ENCODE measurements at regions not wholly inside any gene's neighbourhood (a gene's known extent, or its start where the extent isn't known, plus 50 kb on each side); places are given as distances from the start of the nearest gene placed in this dataset.

DNA sequence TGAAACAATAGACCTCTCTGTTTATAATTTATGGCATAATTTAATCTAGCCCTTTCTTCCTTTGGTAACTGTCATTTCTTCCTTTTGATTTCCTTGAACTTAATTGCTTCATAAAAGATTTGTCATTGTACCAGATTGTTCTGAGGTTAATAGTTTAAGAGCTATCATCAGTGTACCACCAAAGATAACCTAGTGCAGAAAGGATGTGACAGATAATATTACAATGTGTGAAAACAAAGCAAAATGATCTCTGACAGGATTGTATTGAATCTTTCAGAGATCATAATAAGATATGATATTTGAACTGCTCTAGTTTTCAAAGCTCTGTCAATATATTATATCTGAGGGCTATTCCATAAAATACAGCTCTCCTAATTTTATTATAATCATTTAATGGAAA lies 132.1 kb upstream of the PTCHD4 start:
- DNase-seq (ENCODE audit: low read depth): no peak

DNA sequence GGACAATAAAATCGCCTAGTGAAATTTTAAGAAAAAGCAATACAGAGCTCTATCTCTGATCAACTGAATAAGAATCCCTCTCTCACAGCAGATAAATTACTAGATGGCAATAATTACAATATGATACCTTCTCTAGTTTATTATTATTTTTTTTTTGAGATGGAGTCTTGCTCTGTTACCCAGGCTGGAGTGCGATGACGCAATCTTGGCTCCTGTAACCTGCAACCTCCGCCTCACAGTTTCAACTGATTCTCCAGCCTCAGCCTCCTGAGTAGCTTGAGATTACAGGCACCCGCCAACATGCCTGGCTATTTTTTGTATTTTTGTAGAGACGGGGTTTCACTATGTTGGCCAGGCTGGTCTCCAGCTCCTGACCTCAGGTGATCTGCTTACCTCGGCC lies 129.3 kb upstream of the PTCHD4 start:
- no peak for DNase-seq (ENCODE audit: low read depth)

DNA sequence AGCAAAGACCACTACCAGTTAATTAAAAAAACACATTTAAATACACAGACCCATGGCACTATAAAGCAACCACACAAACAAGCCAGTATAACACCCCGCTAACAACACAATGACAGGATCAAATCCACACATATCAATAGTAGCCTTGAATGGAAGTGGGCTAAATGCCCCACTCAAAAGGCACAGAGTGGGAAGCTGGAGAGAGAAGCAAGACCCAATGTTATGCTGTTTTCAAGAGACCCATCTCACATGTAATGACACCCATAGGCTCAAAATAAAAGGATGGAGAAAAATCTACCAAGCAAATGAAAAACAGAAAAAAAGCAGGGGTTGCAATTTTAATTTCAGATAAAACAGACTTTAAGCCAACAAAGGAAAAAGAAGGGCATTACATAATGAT lies 125.4 kb upstream of the PTCHD4 start:
- DNase-seq (ENCODE audit: low read depth): no peak

DNA sequence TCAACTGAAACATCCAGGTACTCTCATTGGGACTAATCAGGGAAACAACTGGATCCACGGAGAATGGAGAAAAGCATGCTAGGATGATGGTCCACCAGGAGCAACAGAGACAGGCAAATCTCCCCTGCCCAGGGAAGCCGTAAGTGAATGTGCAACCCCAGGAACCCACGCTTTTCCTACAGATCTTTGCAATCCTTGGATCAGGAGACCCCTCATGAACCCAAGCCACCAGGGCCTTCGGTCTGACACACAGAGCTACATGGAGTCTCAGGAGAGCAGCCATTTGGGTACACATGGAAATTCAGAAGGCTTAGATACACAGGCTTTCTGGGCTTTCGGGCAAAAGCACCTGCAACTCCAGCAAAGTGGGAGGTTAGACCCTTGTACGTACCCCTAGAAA lies 122.1 kb upstream of the PTCHD4 start:
- no peak for DNase-seq (ENCODE audit: low read depth)

DNA sequence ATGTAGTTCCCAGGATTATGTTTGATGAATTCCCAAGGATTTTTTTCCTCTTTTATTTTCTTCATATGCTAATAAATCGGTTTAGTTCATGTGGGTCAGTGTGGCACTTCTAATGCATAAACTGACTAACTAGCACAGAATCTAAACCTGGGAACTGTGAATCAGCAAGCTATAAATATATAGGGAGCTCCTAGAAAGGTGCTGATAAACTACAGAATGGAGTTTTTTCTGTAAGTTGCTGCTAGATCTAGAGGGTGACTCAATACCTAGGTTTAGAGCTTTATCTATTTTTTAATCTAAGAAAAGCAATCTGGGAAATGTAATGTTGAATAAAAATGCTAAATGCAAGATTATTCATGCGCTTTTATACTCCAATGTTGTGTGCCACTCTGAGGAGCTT lies 118.8 kb upstream of the PTCHD4 start:
- no peak for DNase-seq (ENCODE audit: low read depth)

DNA sequence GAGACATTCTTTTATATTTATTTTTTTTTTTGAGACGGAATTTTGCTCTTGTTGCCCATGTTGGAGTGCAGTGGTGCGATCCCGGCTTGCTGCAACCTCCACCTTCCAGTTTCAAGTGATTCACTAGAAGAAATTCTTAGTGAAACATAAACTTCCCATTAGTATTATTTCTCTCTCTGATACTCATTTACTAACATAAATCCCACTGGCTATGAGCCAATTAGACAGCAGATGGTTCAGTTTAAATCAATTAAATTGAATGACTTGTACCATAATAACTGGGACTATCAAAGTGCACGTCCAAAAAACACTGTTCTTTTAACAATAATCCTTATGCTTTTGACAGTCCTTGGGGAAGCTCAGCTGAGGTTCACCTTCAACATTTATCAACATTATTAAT lies 111.2 kb upstream of the PTCHD4 start:
- DNase-seq (ENCODE audit: low read depth): no peak

DNA sequence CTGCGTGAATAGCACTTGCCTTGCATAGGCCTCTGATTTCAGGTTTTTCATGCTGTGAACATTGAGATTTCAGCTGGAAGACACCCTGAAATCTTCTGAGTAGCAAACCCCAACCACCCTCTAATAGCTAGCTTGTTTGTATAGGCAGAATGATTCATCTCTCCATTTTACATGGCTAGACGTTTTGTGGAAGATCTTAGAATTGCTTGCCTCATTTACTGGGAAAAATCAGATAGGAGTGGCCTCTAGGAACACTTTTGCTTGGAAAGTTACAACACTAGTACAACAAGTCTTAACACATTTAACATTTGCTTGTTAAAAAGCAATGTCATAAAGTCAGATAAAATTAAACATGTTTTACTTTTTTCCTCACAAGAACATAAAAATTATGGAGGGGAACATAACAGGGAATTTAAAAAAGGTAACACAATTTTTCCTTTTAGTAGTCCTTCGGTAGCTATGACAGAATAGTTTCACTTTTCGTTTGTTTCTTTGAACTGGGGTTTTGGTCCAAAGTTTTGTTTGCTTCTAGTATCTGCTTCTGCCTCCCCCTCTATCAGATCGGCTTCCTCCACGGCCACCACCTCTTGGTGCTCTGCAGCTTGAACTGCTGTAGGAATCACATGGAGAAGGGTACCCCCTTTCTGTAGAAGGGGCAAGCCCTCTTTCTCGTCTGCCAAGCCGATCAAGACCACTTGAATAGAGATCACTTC lies 102.2 kb upstream of the PTCHD4 start:
- no peak for DNase-seq (ENCODE audit: low read depth)

DNA sequence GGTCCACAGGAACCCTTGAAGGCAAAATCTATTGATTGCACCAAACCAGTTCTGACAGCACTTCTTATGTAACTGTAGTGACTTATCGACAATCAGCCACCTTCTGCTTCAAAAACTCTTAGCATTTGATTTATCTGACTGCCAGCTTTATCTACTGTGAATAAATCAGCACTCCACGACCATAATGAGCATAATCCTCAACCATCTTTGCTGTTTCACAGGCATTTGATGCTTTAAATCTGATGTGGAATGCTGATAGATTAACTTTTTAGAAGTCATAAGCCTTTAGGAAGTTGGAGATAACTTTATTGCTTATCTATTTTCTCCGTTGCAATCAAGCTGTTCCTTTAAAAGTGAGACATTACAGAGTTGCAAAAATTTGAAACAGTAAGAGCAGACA lies 101.5 kb upstream of the PTCHD4 start:
- DNase-seq (ENCODE audit: low read depth): no peak

DNA sequence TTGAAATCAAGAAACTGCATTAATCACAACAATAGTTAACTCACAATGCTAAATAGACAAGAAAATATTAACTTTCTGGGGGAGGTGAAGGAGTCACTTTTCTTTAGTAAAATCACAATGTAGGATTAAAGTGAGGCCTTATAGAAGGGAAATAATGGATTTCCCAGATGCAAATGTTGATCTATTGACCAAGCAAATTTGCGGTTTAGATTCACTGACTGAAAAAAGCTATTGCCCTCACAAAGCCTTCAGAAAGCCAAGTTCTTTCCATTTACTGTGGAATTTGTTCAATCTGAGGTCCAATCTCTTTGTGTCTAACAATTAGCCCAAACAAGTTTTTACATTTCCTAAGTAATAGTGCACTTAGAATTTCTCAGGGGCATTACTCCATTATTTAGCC lies 95.1 kb upstream of the PTCHD4 start:
- DNase-seq (ENCODE audit: low read depth): no peak

DNA sequence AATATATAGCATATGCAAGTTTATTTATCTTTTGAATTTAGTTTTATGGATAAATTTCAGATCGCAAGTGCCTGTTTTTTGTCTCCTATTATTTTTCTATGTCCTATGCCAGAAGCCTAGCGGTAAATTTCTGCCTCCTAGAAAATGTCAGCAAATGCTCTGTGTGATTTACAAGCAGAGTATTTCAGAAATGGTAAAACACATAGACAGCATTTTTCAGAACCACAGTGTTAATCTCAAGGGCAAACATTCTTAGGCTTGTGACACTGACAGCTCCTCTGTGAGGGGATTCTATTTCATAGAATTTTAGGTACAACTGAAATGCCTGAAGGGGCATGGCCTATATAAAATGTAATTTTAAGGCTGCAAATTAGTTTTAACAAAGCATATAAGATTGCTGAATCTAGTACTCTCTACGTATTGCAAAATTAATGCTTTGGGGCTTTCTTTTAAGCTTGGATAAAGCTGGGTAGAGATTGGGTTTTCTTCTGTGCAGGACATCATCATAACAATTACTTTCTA lies 89.9 kb upstream of the PTCHD4 start:
- DNase-seq (ENCODE audit: low read depth): no peak

DNA sequence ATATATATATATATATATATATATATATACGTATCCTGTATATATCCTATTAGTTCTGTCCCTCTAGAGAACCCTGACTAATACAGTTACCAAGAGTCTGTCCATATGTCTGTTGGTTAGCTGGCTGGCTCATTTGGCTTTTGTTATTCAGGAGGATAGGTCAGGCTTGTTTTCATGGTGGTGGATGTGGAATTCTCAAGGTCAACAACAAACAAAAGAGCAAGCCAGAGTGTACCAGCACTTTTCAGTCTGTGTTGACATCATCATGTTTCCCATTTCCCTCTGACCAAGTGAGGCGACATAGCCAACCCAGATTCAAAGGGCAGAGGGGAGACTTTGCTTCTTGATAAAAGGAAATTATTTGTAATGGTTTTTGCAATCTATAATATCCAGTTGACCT lies 88.5 kb upstream of the PTCHD4 start:
- no peak for DNase-seq (ENCODE audit: low read depth)

DNA sequence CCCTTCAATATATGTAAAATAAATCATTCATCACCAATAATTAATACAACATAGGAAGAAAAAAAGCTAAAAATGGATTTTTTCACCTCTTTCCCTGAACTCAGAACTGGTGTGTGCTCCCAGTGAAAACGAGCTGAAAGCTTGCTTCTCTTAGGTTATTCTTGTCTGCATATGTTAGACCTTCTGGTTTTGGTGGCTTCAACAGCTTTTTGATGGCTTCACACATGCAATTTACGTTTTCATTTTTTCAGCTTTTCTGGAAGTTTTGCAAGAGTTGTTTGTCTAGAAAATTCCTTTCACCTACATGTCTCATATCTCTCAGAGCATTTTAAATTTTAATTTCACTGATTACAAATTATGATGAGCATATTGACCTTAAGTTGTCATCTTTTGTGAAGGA lies 86.9 kb upstream of the PTCHD4 start:
- no peak for DNase-seq (ENCODE audit: low read depth)

DNA sequence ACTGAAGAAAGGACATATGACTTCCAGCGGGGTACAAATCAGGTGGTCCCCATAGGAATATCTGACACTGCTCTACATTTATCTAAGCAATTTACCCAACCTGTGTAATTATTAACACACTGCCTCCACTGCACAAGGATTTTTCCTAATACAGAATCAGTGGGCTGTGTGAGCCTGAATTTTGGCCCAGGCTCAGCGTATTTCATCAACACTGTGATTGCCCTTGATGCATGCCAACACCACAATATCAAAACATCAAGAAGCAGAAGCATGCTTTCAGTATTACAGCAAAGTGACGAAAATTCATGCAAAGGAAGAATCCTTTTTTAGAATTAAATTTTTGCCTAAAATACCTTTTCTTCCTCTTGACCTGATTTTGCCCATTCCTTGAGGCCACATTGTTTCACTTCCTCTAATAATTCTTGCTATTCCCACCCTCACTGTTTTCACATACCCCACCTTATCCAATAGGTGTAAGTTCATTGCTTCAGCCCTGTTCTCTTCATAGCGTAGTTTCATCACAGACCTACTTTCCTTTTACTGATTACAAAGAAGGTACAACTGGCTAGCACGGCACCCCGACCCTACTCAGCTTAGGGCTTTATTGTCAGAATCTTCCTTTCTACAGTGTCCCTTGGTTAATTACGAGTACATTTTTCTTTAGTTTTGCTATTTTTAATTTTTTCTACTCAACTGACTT lies 83.7 kb upstream of the PTCHD4 start:
- DNase-seq (ENCODE audit: low read depth): no peak

DNA sequence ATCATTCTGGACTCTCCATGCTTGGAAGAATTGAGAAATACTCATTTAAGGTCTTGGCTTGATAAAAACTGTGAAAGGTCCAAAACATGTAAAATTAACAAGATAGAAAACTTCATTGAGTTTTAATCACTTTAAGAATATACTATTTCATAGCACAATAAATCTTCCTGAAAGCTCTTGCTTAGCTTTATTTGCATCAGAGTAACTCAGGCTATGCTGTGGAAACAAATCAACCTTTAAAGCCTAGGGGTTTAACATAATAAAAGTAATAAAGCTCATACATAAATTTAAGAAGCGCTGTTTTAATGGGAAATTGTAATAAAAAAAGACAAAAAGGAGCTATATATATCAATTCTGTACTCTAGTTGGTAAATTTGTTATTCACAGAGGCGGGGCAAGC lies 77.2 kb upstream of the PTCHD4 start:
- DNase-seq (ENCODE audit: low read depth): no peak

DNA sequence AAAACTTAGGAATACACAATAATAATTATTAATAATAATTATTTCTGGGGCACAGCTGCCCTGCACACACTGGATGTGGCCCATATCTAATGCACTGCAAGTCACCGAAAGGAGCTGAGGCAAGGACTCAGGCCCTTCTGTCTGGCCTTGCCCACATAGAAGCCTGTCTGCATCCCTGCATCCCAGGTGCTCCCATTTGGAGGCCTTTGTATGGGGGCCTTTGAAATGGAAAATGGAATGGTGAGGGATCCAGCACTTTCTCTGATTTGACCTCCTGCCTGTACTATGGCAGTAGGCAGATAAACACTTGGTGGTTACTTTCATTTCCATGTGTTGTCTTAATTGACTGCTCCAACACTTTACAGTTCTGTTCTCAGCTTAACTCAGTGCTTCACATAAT lies 75.7 kb upstream of the PTCHD4 start:
- DNase-seq (ENCODE audit: low read depth): no peak

DNA sequence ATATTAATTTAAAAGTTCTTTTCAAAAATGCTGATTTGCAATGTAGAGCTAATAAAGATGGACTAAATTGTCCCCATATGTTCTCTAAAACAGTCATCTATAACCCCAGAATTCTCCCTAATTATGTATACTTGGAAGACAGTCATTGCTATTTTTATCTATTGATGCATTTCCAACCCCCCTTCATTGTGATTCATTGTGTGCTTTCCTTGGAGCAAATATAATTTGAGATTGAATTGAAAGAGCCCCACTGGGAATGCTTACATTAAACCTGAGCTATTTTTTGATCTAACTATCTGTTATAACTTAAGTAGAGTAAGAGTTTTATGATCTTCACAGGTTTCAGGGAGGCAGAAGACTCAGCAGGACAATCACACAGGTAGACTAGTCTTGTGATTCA lies 73.7 kb upstream of the PTCHD4 start:
- DNase-seq (ENCODE audit: low read depth): no peak

DNA sequence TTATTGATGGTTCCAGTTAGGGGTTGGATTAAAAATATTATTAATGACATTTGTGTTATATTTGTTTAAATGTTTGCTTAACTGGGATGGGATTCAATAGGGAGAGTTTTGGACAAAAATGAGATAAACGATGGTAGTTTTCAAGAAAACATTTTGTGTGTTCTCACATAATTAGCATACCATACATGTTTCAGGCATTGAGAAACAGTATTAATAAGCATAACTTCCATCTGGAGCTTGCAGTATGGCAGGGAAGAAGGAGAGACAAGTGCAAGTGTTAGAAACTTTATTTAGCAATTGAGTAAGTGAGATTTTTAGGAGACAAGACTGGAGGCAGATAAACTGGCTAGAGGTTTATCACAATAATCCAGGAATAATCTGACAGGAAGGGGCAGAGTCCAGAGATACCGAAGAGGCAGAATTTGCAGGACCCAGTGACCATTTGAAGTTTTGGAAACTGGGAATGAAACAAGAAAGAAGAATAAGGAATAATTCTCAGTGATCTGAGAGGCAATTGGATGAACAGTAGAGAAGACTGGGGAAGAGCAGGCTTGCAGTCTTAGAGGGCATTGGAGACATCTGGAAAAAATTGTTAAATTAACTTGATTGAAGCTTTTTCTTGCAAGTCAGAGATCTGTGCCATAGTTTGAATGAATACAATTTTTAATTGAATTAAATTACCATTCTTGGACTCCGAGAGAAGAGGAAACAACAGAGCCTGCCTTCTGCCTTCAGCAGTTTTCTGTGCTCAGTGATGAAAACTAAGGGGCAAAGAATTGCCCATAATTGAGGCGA lies 73.0 kb upstream of the PTCHD4 start:
- no peak for DNase-seq (ENCODE audit: low read depth)

DNA sequence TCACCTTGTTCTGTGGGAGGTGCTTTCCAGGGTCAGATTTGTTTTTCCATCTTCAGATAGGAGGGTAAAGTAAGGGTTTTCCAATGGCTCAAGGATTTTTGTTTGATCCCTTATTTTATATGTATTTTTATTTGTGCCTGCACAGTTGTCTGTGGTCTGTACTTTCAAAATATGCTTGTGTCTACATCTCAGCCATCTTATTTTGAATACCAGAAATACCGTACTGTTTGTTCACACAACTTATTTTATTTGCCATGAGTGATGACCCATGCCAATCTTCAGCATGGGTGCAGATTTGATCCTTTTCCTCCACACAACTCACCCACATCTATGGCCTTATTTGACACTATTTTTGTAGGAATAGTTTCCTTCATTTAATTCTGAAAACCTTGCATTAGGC lies 72.2 kb upstream of the PTCHD4 start:
- no peak for DNase-seq (ENCODE audit: low read depth)

DNA sequence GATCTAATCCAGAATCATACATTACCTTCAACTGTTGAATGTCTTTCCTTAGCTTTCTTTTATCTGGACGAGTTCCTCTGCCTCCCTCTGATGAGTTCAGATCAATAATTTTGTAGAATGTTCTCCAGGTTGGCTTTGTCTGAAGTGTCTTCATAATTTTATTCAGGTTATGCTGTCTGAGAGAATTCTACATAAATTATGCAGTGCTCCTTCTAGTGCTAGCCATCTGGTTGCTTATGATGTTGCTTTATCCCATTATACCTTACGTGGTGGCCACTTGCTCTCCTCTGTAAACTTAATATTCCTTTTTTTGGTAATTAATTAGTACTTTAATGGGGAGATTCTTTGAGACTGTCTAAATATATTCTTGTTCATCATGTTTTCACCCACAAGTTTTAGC lies 67.7 kb upstream of the PTCHD4 start:
- DNase-seq (ENCODE audit: low read depth): no peak

DNA sequence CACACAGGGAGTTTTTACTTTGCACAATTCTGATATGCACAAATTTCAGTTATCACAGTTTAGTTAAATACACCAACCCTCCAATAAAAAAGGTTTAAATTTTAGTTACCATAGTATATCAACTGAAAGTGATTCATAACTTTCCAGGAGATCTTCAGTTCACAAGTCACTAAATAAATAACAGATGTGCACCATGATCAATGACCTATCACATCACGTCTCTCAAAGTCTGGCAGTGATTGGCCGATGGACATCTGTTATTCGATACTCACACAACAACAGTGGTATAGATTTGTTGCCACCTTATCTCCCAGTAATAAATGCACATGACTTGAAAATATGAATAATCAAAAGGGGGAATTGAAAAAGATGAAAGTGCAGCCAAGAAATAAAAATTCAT lies 66.8 kb upstream of the PTCHD4 start:
- no peak for DNase-seq (ENCODE audit: low read depth)

DNA sequence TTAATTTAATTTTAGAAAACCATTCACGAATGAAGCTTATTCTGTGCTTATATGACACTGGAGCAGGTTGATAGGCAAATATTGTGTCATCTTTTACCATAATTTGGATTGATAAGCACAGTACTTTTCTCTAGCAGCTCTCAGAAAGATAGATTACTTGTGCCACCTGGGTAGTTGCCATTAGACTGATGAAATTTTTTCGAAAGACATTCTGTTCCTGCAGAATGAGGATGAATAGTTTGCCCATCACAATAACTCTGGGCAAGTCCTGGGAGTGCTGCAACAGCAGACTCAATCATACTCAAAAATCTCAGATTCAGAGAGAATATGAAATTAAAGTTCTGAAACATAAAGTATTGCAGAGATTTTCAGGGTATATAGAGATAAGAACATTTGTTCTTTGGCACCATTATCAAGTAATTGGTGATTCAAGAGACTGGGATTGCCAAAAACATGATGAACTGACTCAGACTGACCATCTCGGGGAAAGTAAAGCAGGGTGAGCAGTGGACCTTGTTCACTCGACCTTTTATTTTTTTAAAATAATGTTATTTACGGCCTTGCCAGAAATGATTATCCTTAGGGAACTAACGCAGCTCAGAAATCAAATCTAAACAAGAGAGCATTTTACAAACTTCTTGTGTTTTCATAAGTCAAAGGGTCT lies 65.8 kb upstream of the PTCHD4 start:
- no peak for DNase-seq (ENCODE audit: low read depth)

DNA sequence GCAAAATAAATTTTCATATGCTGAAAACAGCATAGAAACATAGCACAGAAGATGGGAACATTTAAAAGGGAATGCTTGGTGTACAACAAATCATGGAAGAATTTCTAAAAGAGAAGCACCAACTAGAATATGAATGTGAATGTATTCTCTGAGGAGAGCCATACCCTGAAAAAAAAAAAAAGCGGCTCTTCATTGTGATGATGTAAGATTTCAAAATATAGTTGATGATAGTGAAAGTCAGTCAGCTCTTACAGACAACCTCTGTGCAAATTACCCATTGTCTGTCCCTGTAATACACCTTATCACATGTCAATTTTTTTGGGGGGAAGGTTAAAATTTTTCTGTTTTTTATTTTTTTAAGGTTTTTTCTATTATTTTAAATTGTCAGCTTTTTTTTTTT lies 58.6 kb upstream of the PTCHD4 start:
- no peak for DNase-seq (ENCODE audit: low read depth)
